WTC11 (cell line): ENCODE measurements at regions not wholly inside any gene's neighbourhood (a gene's known extent, or its start where the extent isn't known, plus 50 kb on each side); places are given as distances from the start of the nearest gene placed in this dataset.

Source experiments
- CTCF ChIP-seq: fragments of 200-600 bp; IDR thresholded peaks from 2 replicates; pipeline ENCODE4 v1.8.0; 2022; ENCODE audit warnings: antibody characterized with exemption
- ESRRA ChIP-seq: sonication (generic); formaldehyde crosslinking; IDR thresholded peaks from 2 replicates; pipeline ENCODE4 v1.8.1; 2022; ENCODE audit warnings: mild to moderate bottlenecking, missing genetic modification reagents, borderline replicate concordance
- FOXK1 ChIP-seq: sonication (generic); formaldehyde crosslinking; IDR thresholded peaks from 2 replicates; pipeline ENCODE4 v1.8.0; 2022; ENCODE audit warnings: mild to moderate bottlenecking, moderate library complexity, missing genetic modification reagents
- IRF2 ChIP-seq: sonication (generic); formaldehyde crosslinking; IDR thresholded peaks from 2 replicates; pipeline ENCODE4 v1.8.0; 2022; ENCODE audit warnings: low read depth, missing genetic modification reagents, borderline replicate concordance
- JAZF1 ChIP-seq: fragments of 250-450 bp; sonication (Bioruptor Pico); IDR thresholded peaks from 2 replicates; pipeline ENCODE4 v1.9.0; 2021; ENCODE audit warnings: moderate library complexity, mild to moderate bottlenecking, inconsistent platforms
- JUN ChIP-seq: sonication (generic); formaldehyde crosslinking; IDR thresholded peaks from 2 replicates; pipeline ENCODE4 v1.8.0; 2023; ENCODE audit warnings: mild to moderate bottlenecking, missing genetic modification reagents
- KAT7 ChIP-seq: sonication (generic); formaldehyde crosslinking; IDR thresholded peaks from 2 replicates; pipeline ENCODE4 v1.8.1; 2023; ENCODE audit warnings: missing genetic modification reagents, mild to moderate bottlenecking, borderline replicate concordance
- NFYB ChIP-seq: sonication (generic); formaldehyde crosslinking; conservative IDR thresholded peaks from 2 replicates; pipeline ENCODE4 v1.8.0; 2022; ENCODE audit warnings: low read depth, missing genetic modification reagents
- TEAD4 ChIP-seq: sonication (generic); formaldehyde crosslinking; IDR thresholded peaks from 2 replicates; pipeline ENCODE4 v1.8.0; 2022; ENCODE audit warnings: mild to moderate bottlenecking, missing genetic modification reagents
- ZNF232 ChIP-seq: sonication (generic); formaldehyde crosslinking; IDR thresholded peaks from 2 replicates; pipeline ENCODE4 v1.8.0; 2022; ENCODE audit warnings: mild to moderate bottlenecking, missing genetic modification reagents
- ZNF671 ChIP-seq: fragments of 250-450 bp; sonication (Bioruptor Pico); IDR thresholded peaks from 2 replicates; pipeline ENCODE4 v1.8.0; 2021; ENCODE audit warnings: mild to moderate bottlenecking
- TF ChIP-seq, protein P1 (sequence below): sonication (generic); formaldehyde crosslinking; conservative IDR thresholded peaks from 2 replicates; pipeline ENCODE4 v1.8.1; 2022; ENCODE audit warnings: mild to moderate bottlenecking, missing genetic modification reagents
- TF ChIP-seq, protein P2 (sequence below): sonication (generic); formaldehyde crosslinking; IDR thresholded peaks from 2 replicates; pipeline ENCODE4 v1.8.1; 2022; ENCODE audit warnings: missing genetic modification reagents, borderline replicate concordance

DNA sequence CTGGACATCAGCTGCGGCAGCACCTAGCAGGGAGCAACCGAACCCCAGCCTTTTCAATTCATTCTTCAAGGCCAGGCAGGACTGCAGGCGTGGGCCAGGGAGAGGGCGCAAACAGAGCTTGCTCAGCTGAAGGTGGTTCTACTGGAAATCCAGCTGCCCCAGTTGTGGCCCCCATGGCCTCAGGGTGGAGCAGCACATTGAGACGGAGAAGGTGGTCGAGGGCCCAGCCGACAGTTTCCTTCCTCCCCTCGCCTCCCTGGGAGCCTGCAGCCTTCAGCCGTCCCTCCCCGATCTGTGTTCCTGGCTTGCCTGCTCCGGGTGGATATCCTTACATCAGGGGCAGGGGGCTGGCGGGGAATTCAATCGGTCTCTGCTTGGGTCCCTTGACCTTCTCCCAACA lies 217.8 kb downstream of the ANKRD60 start:
- TF ChIP-seq, protein P1, sequence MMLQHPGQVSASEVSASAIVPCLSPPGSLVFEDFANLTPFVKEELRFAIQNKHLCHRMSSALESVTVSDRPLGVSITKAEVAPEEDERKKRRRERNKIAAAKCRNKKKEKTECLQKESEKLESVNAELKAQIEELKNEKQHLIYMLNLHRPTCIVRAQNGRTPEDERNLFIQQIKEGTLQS (CRISPR knock-in tag): no peak
- TF ChIP-seq JUN (CRISPR knock-in tag) (no peak), CTCF (no peak), KAT7 (CRISPR knock-in tag) (no peak), ZNF232 (CRISPR knock-in tag) (no peak), JAZF1 (CRISPR knock-in tag) (no peak), ZNF671 (CRISPR knock-in tag) (no peak), ESRRA (CRISPR knock-in tag) (no peak), FOXK1 (CRISPR knock-in tag) (no peak), IRF2 (CRISPR knock-in tag) (no peak), NFYB (no peak), TEAD4 (CRISPR knock-in tag) (no peak)
- TF ChIP-seq, protein P2, sequence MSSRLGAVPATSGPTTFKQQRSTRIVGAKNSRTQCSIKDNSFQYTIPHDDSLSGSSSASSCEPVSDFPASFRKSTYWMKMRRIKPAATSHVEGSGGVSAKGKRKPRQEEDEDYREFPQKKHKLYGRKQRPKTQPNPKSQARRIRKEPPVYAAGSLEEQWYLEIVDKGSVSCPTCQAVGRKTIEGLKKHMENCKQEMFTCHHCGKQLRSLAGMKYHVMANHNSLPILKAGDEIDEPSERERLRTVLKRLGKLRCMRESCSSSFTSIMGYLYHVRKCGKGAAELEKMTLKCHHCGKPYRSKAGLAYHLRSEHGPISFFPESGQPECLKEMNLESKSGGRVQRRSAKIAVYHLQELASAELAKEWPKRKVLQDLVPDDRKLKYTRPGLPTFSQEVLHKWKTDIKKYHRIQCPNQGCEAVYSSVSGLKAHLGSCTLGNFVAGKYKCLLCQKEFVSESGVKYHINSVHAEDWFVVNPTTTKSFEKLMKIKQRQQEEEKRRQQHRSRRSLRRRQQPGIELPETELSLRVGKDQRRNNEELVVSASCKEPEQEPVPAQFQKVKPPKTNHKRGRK (CRISPR knock-in tag): no peak
